HepG2 (cell line): ENCODE measurements at regions not wholly inside any gene's neighbourhood (a gene's known extent, or its start where the extent isn't known, plus 50 kb on each side); places are given as distances from the start of the nearest gene placed in this dataset.

Source experiments
- DPF2 ChIP-seq: sonication (generic); formaldehyde crosslinking; IDR thresholded peaks from 2 replicates; pipeline ENCODE4 v1.4.0; 2020; ENCODE audit warnings: mild to moderate bottlenecking, low read depth, missing genetic modification reagents, borderline replicate concordance
- DZIP1 ChIP-seq: sonication (generic); formaldehyde crosslinking; IDR thresholded peaks from 2 replicates; pipeline ENCODE4 v1.5.0; 2020; ENCODE audit warnings: mild to moderate bottlenecking, missing genetic modification reagents
- ERF ChIP-seq: IDR thresholded peaks from 2 replicates; pipeline ENCODE4 v1.6.1; 2018; ENCODE audit warnings: missing biosample characterization, missing genetic modification reagents
- FOXM1 ChIP-seq: sonication (generic); formaldehyde crosslinking; IDR thresholded peaks from 2 replicates; pipeline ENCODE4 v1.5.0; 2020; ENCODE audit warnings: missing genetic modification reagents
- RAD51 ChIP-seq: fragments of 450-650 bp; IDR thresholded peaks from 2 replicates; pipeline ENCODE4 v1.6.1; 2016; ENCODE audit warnings: borderline replicate concordance
- SAP130 ChIP-seq: IDR thresholded peaks from 2 replicates; pipeline ENCODE4 v1.6.1; 2016; ENCODE audit warnings: low read depth
- THAP11 ChIP-seq: IDR thresholded peaks from 2 replicates; pipeline ENCODE4 v1.6.1; 2016; ENCODE audit warnings: missing biosample characterization, missing genetic modification reagents
- THRA ChIP-seq: sonication (generic); formaldehyde crosslinking; IDR thresholded peaks from 2 replicates; pipeline ENCODE4 v1.4.0; 2020; ENCODE audit warnings: missing genetic modification reagents, borderline replicate concordance
- ZNF761 ChIP-seq: sonication (generic); formaldehyde crosslinking; conservative IDR thresholded peaks from 2 replicates; pipeline ENCODE4 v1.4.0; 2020; ENCODE audit warnings: mild to moderate bottlenecking, missing genetic modification reagents
- TF ChIP-seq, protein P1 (sequence below): sonication (generic); formaldehyde crosslinking; IDR thresholded peaks from 2 replicates; pipeline ENCODE4 v1.5.0; 2020; ENCODE audit warnings: mild to moderate bottlenecking, missing genetic modification reagents, borderline replicate concordance
- TF ChIP-seq, protein P2 (sequence below): IDR thresholded peaks from 2 replicates; pipeline ENCODE4 v1.4.0; 2020; ENCODE audit warnings: mild to moderate bottlenecking, missing genetic modification reagents

DNA sequence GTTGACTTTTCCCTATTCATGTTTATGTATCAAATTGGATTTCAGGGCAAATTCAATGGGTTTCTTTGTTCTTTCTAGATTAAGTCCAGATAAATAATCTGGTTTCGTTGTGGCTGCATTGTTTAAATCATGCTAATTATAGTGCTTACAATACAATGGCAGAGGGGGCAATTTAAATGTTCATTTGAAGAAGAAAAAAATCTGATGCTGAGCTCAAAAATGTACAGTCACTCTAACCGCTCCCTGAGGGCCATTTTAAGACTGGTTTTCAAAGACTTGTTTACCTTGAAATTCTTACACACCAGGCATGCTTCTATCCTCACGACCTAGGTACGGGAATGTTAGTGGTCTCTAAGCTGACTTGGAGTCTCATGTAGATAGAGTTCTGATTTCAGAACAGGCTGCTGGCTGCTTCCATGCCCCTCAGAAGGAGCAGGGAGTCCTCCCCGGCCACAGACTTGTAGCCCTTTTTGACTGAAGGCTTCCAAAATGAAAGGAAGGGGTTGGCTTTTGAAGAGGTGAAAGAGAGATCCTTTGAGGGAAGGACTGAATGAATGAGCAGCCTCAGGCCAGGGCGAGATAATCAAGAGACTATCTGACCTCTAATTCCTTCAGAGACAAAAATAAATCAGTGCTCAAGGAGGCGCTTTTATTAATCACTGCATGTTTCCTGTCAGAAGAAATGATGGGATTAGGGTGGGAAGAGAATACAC lies 86.1 kb upstream of the ZNF217 start (continued):
- TF ChIP-seq, protein P1, sequence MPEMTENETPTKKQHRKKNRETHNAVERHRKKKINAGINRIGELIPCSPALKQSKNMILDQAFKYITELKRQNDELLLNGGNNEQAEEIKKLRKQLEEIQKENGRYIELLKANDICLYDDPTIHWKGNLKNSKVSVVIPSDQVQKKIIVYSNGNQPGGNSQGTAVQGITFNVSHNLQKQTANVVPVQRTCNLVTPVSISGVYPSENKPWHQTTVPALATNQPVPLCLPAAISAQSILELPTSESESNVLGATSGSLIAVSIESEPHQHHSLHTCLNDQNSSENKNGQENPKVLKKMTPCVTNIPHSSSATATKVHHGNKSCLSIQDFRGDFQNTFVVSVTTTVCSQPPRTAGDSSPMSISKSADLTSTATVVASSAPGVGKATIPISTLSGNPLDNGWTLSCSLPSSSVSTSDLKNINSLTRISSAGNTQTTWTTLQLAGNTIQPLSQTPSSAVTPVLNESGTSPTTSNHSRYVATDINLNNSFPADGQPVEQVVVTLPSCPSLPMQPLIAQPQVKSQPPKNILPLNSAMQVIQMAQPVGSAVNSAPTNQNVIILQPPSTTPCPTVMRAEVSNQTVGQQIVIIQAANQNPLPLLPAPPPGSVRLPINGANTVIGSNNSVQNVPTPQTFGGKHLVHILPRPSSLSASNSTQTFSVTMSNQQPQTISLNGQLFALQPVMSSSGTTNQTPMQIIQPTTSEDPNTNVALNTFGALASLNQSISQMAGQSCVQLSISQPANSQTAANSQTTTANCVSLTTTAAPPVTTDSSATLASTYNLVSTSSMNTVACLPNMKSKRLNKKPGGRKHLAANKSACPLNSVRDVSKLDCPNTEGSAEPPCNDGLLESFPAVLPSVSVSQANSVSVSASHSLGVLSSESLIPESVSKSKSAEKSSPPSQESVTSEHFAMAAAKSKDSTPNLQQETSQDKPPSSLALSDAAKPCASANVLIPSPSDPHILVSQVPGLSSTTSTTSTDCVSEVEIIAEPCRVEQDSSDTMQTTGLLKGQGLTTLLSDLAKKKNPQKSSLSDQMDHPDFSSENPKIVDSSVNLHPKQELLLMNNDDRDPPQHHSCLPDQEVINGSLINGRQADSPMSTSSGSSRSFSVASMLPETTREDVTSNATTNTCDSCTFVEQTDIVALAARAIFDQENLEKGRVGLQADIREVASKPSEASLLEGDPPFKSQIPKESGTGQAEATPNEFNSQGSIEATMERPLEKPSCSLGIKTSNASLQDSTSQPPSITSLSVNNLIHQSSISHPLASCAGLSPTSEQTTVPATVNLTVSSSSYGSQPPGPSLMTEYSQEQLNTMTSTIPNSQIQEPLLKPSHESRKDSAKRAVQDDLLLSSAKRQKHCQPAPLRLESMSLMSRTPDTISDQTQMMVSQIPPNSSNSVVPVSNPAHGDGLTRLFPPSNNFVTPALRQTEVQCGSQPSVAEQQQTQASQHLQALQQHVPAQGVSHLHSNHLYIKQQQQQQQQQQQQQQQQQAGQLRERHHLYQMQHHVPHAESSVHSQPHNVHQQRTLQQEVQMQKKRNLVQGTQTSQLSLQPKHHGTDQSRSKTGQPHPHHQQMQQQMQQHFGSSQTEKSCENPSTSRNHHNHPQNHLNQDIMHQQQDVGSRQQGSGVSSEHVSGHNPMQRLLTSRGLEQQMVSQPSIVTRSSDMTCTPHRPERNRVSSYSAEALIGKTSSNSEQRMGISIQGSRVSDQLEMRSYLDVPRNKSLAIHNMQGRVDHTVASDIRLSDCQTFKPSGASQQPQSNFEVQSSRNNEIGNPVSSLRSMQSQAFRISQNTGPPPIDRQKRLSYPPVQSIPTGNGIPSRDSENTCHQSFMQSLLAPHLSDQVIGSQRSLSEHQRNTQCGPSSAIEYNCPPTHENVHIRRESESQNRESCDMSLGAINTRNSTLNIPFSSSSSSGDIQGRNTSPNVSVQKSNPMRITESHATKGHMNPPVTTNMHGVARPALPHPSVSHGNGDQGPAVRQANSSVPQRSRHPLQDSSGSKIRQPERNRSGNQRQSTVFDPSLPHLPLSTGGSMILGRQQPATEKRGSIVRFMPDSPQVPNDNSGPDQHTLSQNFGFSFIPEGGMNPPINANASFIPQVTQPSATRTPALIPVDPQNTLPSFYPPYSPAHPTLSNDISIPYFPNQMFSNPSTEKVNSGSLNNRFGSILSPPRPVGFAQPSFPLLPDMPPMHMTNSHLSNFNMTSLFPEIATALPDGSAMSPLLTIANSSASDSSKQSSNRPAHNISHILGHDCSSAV (CRISPR knock-in tag) = no peak
- TF ChIP-seq DPF2 (CRISPR knock-in tag) (no peak), ZNF761 (CRISPR knock-in tag) (no peak), ERF (CRISPR knock-in tag) (no peak), DZIP1 (CRISPR knock-in tag) (no peak), SAP130 (no peak), THAP11 (CRISPR knock-in tag) (peak; percentile 10; the same call in 1 of the 2 replicates), THRA (CRISPR knock-in tag) (no peak), FOXM1 (CRISPR knock-in tag) (no peak), RAD51 (no peak)
- TF ChIP-seq, protein P2, sequence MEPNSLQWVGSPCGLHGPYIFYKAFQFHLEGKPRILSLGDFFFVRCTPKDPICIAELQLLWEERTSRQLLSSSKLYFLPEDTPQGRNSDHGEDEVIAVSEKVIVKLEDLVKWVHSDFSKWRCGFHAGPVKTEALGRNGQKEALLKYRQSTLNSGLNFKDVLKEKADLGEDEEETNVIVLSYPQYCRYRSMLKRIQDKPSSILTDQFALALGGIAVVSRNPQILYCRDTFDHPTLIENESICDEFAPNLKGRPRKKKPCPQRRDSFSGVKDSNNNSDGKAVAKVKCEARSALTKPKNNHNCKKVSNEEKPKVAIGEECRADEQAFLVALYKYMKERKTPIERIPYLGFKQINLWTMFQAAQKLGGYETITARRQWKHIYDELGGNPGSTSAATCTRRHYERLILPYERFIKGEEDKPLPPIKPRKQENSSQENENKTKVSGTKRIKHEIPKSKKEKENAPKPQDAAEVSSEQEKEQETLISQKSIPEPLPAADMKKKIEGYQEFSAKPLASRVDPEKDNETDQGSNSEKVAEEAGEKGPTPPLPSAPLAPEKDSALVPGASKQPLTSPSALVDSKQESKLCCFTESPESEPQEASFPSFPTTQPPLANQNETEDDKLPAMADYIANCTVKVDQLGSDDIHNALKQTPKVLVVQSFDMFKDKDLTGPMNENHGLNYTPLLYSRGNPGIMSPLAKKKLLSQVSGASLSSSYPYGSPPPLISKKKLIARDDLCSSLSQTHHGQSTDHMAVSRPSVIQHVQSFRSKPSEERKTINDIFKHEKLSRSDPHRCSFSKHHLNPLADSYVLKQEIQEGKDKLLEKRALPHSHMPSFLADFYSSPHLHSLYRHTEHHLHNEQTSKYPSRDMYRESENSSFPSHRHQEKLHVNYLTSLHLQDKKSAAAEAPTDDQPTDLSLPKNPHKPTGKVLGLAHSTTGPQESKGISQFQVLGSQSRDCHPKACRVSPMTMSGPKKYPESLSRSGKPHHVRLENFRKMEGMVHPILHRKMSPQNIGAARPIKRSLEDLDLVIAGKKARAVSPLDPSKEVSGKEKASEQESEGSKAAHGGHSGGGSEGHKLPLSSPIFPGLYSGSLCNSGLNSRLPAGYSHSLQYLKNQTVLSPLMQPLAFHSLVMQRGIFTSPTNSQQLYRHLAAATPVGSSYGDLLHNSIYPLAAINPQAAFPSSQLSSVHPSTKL = peak; percentile 24; the same call in 1 of the 2 replicates
